ENCODE measurements at regions not wholly inside any gene's neighbourhood (a gene's known extent, or its start where the extent isn't known, plus 50 kb on each side); places are given as distances from the start of the nearest gene placed in this dataset.

GRCh38 chrX:10747975-10748374, 127.6 kb upstream of the MID1 start:
- Histone ChIP-seq H2BK120ac (ENCODE audit: low read depth, low read length) (no peak overlapping the region), H4K91ac (ENCODE audit: insufficient read depth, low read depth, low read length) (no peak overlapping the region), H3K9me3 (ENCODE audit: control insufficient read depth, insufficient read depth, low read length) (no peaks in the 10 kb centered on the region), H4K20me1 (ENCODE audit: insufficient read depth, low read length) (no peaks in the 10 kb centered on the region), H3K14ac (replicated peaks; ENCODE audit: low read depth, low read length) (no peak overlapping the region), H3K56ac (ENCODE audit: extremely low read depth, insufficient read depth, low read length) (no peak overlapping the region), H4K5ac (ENCODE audit: low read depth, low read length) (no peak overlapping the region), H3K9ac (ENCODE audit: low read depth, low read length) (no peak overlapping the region), H3K9me1 (ENCODE audit: insufficient read depth, low read length) (no peaks in the 10 kb centered on the region; the same call in 1 of the 2 replicates), H2AK9ac (replicated peaks; ENCODE audit: low read depth, low read length, poor library complexity) (no peak overlapping the region), H3K4ac (ENCODE audit: low read depth, low read length) (no peak overlapping the region), H2AK5ac (ENCODE audit: low read depth, low read length) (no peak overlapping the region), H3K23ac (ENCODE audit: low read depth, low read length) (no peak overlapping the region), H3K18ac (ENCODE audit: low read depth, low read length) (no peak overlapping the region), H2BK20ac (ENCODE audit: low read depth, low read length) (no peak overlapping the region), H4K8ac (ENCODE audit: low read depth in 2 of 2, low read length in 2 of 2) (no peak overlapping the region), H2BK15ac (ENCODE audit: low read depth, low read length) (no peak overlapping the region), H2BK5ac (ENCODE audit: low read depth, low read length, poor library complexity, severe bottlenecking) (no peak overlapping the region), H3K4me2 (ENCODE audit: low read depth, low read length) (no peak overlapping the region), H2AFZ (replicated peaks; ENCODE audit: low read length, poor library complexity) (no peak overlapping the region), H3K27me3 (ENCODE audit: control insufficient read depth, insufficient read depth, low read length) (no peaks in the 10 kb centered on the region), H3K36me3 (ENCODE audit: control insufficient read depth, insufficient read depth, low read length) (no peaks in the 10 kb centered on the region), H3K4me3 (ENCODE audit: insufficient read depth, low read depth, low read length) (no peak overlapping the region), H3K4me1 (ENCODE audit: control insufficient read depth, insufficient read depth, low read length) (no peaks in the 10 kb centered on the region), H3K79me1 (ENCODE audit: low read depth in 1 of 2, low read length in 2 of 2) (no peaks in the 10 kb centered on the region), H3K27ac (ENCODE audit: insufficient read depth, low read length) (no peak overlapping the region)
- no TSS peak for BruUV-seq (replicated peaks)
- no peak for ATAC-seq (ENCODE audit: low read depth)
- POLR2A ChIA-PET (ENCODE audit: unreplicated experiment), result no interaction called here
- CTCF ChIA-PET, result no interaction called here
- TF ChIP-seq ELK1 (IDR thresholded peaks at IDR 0.05; ENCODE audit: borderline replicate concordance, low read depth, low read length), result no peak
- no peak for TF ChIP-seq POLR2A (IDR thresholded peaks at IDR 0.05; ENCODE audit: low read depth, low read length)
- TF ChIP-seq RFX5 (IDR thresholded peaks at IDR 0.05; ENCODE audit: low read depth, low read length), result no peak
- TF ChIP-seq CHD1 (IDR thresholded peaks at IDR 0.05; ENCODE audit: low read depth, low read length), result no peak
- no peak for TF ChIP-seq RCOR1 (IDR thresholded peaks at IDR 0.05; ENCODE audit: insufficient replicate concordance, low read length)
- TF ChIP-seq FOS (IDR thresholded peaks at IDR 0.05; ENCODE audit: low read depth, low read length), result no peak
- TF ChIP-seq MAZ (IDR thresholded peaks at IDR 0.05; ENCODE audit: borderline replicate concordance, low read depth, low read length), result no peak
- TF ChIP-seq NFE2L2 (IDR thresholded peaks at IDR 0.05; ENCODE audit: low read depth, low read length), result no peak
- TF ChIP-seq MXI1 (IDR thresholded peaks at IDR 0.05; ENCODE audit: borderline replicate concordance, low read depth, low read length), result no peak
- TF ChIP-seq CEBPB (IDR thresholded peaks at IDR 0.05; ENCODE audit: low read depth, low read length), result no peak
- no peak for TF ChIP-seq BHLHE40 (IDR thresholded peaks at IDR 0.05; ENCODE audit: low read depth, low read length)
- no peak for TF ChIP-seq RAD21 (IDR thresholded peaks at IDR 0.05; ENCODE audit: low read length)
- TF ChIP-seq USF2 (IDR thresholded peaks at IDR 0.05; ENCODE audit: low read depth, low read length), result no peak
- TF ChIP-seq MAFK (IDR thresholded peaks at IDR 0.05; ENCODE audit: low read depth, low read length), result no peak
- TF ChIP-seq SMC3 (IDR thresholded peaks at IDR 0.05; ENCODE audit: low read depth, low read length), result no peak
- no peak for TF ChIP-seq CTCF (conservative IDR thresholded peaks at IDR 0.05; ENCODE audit: low read depth, low read length)
- no CpG with 5 or more reads among the region's 1 CpG for WGBS, 2 experiments (ENCODE audit: extremely low coverage in 2 of 2, insufficient read length in 1 of 2)
- in situ Hi-C loops (cut with MboI; ENCODE audit: low sequenced_read_pairs), result no loop called here
- intact Hi-C loops (cut with micrococcal nuclease), result no loop called here
- dilution Hi-C loops (cut with HindIII; ENCODE audit: low sequenced_read_pairs, unreplicated experiment), result no loop called here
- no peak for DNase-seq
